Neutrophil (primary cell): ENCODE measurements at regions not wholly inside any gene's neighbourhood (a gene's known extent, or its start where the extent isn't known, plus 50 kb on each side); places are given as distances from the start of the nearest gene placed in this dataset.

Experiments
- H3K27ac ChIP-seq: fragments of 200-600 bp; sonication (generic); 2 replicates; pipeline ENCODE4 v1.5.1; 2016; ENCODE audit warnings: mild to moderate bottlenecking, moderate library complexity
- H3K27me3 ChIP-seq: fragments of 200-600 bp; sonication (generic); 2 replicates; pipeline ENCODE4 v1.6.0; 2016; ENCODE audit warnings: mild to moderate bottlenecking
- H3K36me3 ChIP-seq: fragments of 200-600 bp; sonication (generic); 2 replicates; pipeline ENCODE4 v1.5.1; 2017
- H3K4me1 ChIP-seq, 2 experiments: fragments of 200-600 bp in 1 of 2; sonication (generic) in 1 of 2; 1 replicate in 1 of 2; 2 replicates in 1 of 2; pipeline versions ENCODE4 v1.5.1 to v1.6.1; 2013 to 2016; ENCODE audit warnings: low read depth in 1 of 2, low read length in 1 of 2, mild to moderate bottlenecking in 1 of 2, moderate library complexity in 1 of 2; ENCODE audit not compliant: control insufficient read depth in 1 of 2, insufficient read depth in 1 of 2
- H3K4me3 ChIP-seq, 2 experiments: fragments of 200-600 bp in 1 of 2; sonication (generic) in 1 of 2; 1 replicate in 1 of 2; 2 replicates in 1 of 2; pipeline ENCODE4 v1.5.1; 2013 to 2016; ENCODE audit warnings: low read depth in 1 of 2, low read length in 1 of 2, mild to moderate bottlenecking in 1 of 2, moderate library complexity in 1 of 2
- H3K9me3 ChIP-seq: fragments of 200-600 bp; sonication (generic); 2 replicates; pipeline ENCODE4 v1.5.1; 2016
- TF ChIP-seq, protein P1 (sequence below): fragments of 200-600 bp; sonication (generic); IDR thresholded peaks from 2 replicates; pipeline ENCODE4 v1.5.1; 2016; ENCODE audit warnings: antibody characterized with exemption

DNA sequence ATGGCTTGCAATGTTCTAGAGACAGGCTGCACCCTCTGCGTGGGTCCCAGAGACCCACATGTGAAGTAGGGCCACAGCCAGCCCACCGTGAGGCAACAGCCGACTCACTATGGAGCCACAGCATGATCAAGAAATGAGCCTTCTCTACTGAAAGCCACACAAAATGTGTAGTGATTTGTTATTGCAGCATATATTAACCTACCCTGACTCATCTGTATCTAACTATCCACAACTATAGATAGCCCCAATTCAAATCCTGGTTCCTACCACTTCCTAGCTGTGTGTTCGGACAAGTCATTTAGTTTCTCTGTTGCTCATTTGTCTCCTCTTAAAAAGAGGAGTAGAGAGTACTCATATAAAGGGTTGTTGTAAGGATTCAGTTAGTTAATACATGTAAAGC lies 1152.3 kb downstream of the BCL11B start:
- no peak overlapping the region for H3K27ac ChIP-seq
- no peak overlapping the region for H3K4me3 ChIP-seq
- H3K27me3 ChIP-seq: no peaks in the 10 kb centered on the region
- H3K9me3 ChIP-seq: no peaks in the 10 kb centered on the region
- H3K4me1 ChIP-seq: no peaks in the 10 kb centered on the region
- H3K36me3 ChIP-seq: no peaks in the 10 kb centered on the region
- TF ChIP-seq, protein P1, sequence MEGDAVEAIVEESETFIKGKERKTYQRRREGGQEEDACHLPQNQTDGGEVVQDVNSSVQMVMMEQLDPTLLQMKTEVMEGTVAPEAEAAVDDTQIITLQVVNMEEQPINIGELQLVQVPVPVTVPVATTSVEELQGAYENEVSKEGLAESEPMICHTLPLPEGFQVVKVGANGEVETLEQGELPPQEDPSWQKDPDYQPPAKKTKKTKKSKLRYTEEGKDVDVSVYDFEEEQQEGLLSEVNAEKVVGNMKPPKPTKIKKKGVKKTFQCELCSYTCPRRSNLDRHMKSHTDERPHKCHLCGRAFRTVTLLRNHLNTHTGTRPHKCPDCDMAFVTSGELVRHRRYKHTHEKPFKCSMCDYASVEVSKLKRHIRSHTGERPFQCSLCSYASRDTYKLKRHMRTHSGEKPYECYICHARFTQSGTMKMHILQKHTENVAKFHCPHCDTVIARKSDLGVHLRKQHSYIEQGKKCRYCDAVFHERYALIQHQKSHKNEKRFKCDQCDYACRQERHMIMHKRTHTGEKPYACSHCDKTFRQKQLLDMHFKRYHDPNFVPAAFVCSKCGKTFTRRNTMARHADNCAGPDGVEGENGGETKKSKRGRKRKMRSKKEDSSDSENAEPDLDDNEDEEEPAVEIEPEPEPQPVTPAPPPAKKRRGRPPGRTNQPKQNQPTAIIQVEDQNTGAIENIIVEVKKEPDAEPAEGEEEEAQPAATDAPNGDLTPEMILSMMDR: no peak

GRCh38 chr14:98120831-98121464 lies 1151.0 kb downstream of the BCL11B start:
- no peaks in the 10 kb centered on the region for H3K9me3 ChIP-seq
- TF ChIP-seq, protein P1: no peak

GRCh38 chr14:98122527-98122926 lies 1149.5 kb downstream of the BCL11B start:
- H3K4me3 ChIP-seq: no peak overlapping the region
- H3K36me3 ChIP-seq: no peaks in the 10 kb centered on the region
- TF ChIP-seq, protein P1: no peak
- no peak overlapping the region for H3K27ac ChIP-seq
- no peaks in the 10 kb centered on the region for H3K27me3 ChIP-seq
- H3K9me3 ChIP-seq: no peaks in the 10 kb centered on the region
- no peaks in the 10 kb centered on the region for H3K4me1 ChIP-seq

More at GRCh38 chr14:98120831-98121464, 1151.0 kb downstream of the BCL11B start:
- no peaks in the 10 kb centered on the region for H3K36me3 ChIP-seq
- H3K4me3 ChIP-seq: no peak overlapping the region
- no peaks in the 10 kb centered on the region for H3K4me1 ChIP-seq
- H3K27ac ChIP-seq: no peak overlapping the region
- no peaks in the 10 kb centered on the region for H3K27me3 ChIP-seq

DNA sequence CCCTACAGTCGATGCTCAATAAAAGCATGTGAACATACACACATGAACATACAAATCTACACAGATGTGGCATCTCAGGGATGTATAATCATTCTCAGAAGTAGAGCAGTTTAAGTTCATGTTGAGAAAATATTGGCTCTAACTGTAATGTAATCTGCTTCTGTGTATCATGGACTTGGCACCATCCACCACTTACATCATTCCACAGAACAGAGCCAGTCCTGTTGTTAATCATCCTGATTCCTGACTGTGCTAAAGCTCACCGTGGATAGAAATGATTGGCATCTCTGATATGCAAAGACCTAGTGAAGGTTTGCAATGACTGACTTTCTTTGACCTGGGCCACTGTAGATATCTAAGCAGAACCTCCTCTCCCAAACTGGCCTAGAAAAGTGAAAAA lies 1141.3 kb downstream of the BCL11B start:
- Histone ChIP-seq H3K9me3 (no peaks in the 10 kb centered on the region), H3K4me3 (no peak overlapping the region), H3K4me1 (no peaks in the 10 kb centered on the region), H3K27ac (no peak overlapping the region), H3K27me3 (peaks cover 5% of the 10 kb centered on the region), H3K36me3 (no peaks in the 10 kb centered on the region)
- TF ChIP-seq, protein P1: no peak

DNA sequence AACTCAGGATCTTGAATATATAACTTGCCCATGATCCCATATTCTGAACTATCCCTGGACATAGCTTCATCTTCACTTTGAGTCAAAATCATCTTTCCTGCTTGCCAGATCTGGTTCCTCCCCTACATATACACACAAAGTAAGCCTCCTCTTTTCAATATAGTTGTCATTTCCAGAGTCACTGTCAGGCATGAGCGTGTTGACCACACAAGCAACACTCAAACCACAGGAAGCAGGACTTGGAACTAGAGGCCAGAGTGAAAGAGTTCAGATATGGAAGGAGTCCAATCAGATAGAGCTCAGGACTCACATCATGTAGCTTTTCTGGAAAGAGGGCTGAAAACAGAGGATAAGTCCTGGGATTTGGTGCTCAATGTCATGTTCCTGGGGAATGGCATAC lies 1140.6 kb downstream of the BCL11B start:
- Histone ChIP-seq H3K4me3 (no peak overlapping the region), H3K27ac (no peak overlapping the region)
- TF ChIP-seq, protein P1: no peak

GRCh38 chr14:98133806-98134205 lies 1138.2 kb downstream of the BCL11B start:
- TF ChIP-seq, protein P1: no peak

More for the DNA sequence above, 1140.6 kb downstream of the BCL11B start:
- H3K9me3 ChIP-seq: no peaks in the 10 kb centered on the region
- H3K4me1 ChIP-seq: no peaks in the 10 kb centered on the region
- no peaks in the 10 kb centered on the region for H3K36me3 ChIP-seq
- peaks cover 12% of the 10 kb centered on the region for H3K27me3 ChIP-seq

More at GRCh38 chr14:98133806-98134205, 1138.2 kb downstream of the BCL11B start:
- no peaks in the 10 kb centered on the region for H3K9me3 ChIP-seq
- H3K4me1 ChIP-seq: no peaks in the 10 kb centered on the region
- H3K27ac ChIP-seq: no peak overlapping the region
- no peaks in the 10 kb centered on the region for H3K36me3 ChIP-seq
- peaks cover 36% of the 10 kb centered on the region for H3K27me3 ChIP-seq
- H3K4me3 ChIP-seq: no peak overlapping the region
